ENCODE measurements at regions not wholly inside any gene's neighbourhood (a gene's known extent, or its start where the extent isn't known, plus 50 kb on each side); places are given as distances from the start of the nearest gene placed in this dataset.

GRCh38 chr15:77826006-77826695, 193.4 kb upstream of the LINGO1 start:
- 76% methylated on average over 11 of the region's 11 CpGs for WGBS

GRCh38 chr15:77825546-77825945, 192.8 kb upstream of the LINGO1 start:
- Histone ChIP-seq H3K4me3 (ENCODE audit: low read length) (no peak overlapping the region), H3K9me3 (ENCODE audit: insufficient read depth, low read depth, low read length) (no peaks in the 10 kb centered on the region), H3K27me3 (ENCODE audit: insufficient read depth, low read length) (peaks cover 22% of the 10 kb centered on the region), H3K36me3 (ENCODE audit: insufficient read depth, low read length) (no peaks in the 10 kb centered on the region), H3K27ac (ENCODE audit: low read depth, low read length) (no peak overlapping the region), H3K9ac (ENCODE audit: low read depth, low read length) (no peak overlapping the region), H3K4me1 (ENCODE audit: insufficient read depth, low read length) (no peaks in the 10 kb centered on the region)
- WGBS = 84% methylated on average over 7 of the region's 7 CpGs

More at GRCh38 chr15:77826006-77826695, 193.4 kb upstream of the LINGO1 start:
- no peaks in the 10 kb centered on the region for H3K36me3 ChIP-seq (ENCODE audit: insufficient read depth, low read length)
- no peak overlapping the region for H3K27ac ChIP-seq (ENCODE audit: low read depth, low read length)
- no peak overlapping the region for H3K4me3 ChIP-seq (ENCODE audit: low read length)
- H3K9ac ChIP-seq (ENCODE audit: low read depth, low read length) = no peak overlapping the region
- peaks cover 16% of the 10 kb centered on the region for H3K27me3 ChIP-seq (ENCODE audit: insufficient read depth, low read length)
- H3K9me3 ChIP-seq (ENCODE audit: insufficient read depth, low read depth, low read length) = no peaks in the 10 kb centered on the region
- H3K4me1 ChIP-seq (ENCODE audit: insufficient read depth, low read length) = no peaks in the 10 kb centered on the region

GRCh38 chr15:77825252-77825542, 192.5 kb upstream of the LINGO1 start:
- H3K9ac ChIP-seq (ENCODE audit: low read depth, low read length) = no peak overlapping the region
- H3K4me3 ChIP-seq (ENCODE audit: low read length) = no peak overlapping the region
- WGBS = 95% methylated on average over 3 of the region's 3 CpGs
- H3K4me1 ChIP-seq (ENCODE audit: insufficient read depth, low read length) = no peaks in the 10 kb centered on the region
- no peaks in the 10 kb centered on the region for H3K36me3 ChIP-seq (ENCODE audit: insufficient read depth, low read length)
- H3K9me3 ChIP-seq (ENCODE audit: insufficient read depth, low read depth, low read length) = no peaks in the 10 kb centered on the region
- H3K27ac ChIP-seq (ENCODE audit: low read depth, low read length) = no peak overlapping the region
- H3K27me3 ChIP-seq (ENCODE audit: insufficient read depth, low read length) = peaks cover 26% of the 10 kb centered on the region

- WGBS = 90% methylated on average over 13 of the region's 13 CpGs
- Histone ChIP-seq H3K27me3 (ENCODE audit: insufficient read depth, low read length) (peaks cover 31% of the 10 kb centered on the region), H3K27ac (ENCODE audit: low read depth, low read length) (no peak overlapping the region)
Observed at GRCh38 chr15:77824361-77825251, 191.9 kb upstream of the LINGO1 start.

GRCh38 chr15:77823736-77824135, 191.0 kb upstream of the LINGO1 start:
- no peak overlapping the region for H3K9ac ChIP-seq (ENCODE audit: low read depth, low read length)
- H3K27me3 ChIP-seq (ENCODE audit: insufficient read depth, low read length) = peaks cover 40% of the 10 kb centered on the region
- no peaks in the 10 kb centered on the region for H3K9me3 ChIP-seq (ENCODE audit: insufficient read depth, low read depth, low read length)
- H3K4me1 ChIP-seq (ENCODE audit: insufficient read depth, low read length) = no peaks in the 10 kb centered on the region
- 83% methylated on average over 4 of the region's 4 CpGs for WGBS
- H3K27ac ChIP-seq (ENCODE audit: low read depth, low read length) = no peak overlapping the region
- no peaks in the 10 kb centered on the region for H3K36me3 ChIP-seq (ENCODE audit: insufficient read depth, low read length)
- no peak overlapping the region for H3K4me3 ChIP-seq (ENCODE audit: low read length)

More at GRCh38 chr15:77824361-77825251, 191.9 kb upstream of the LINGO1 start:
- no peaks in the 10 kb centered on the region for H3K36me3 ChIP-seq (ENCODE audit: insufficient read depth, low read length)
- H3K4me3 ChIP-seq (ENCODE audit: low read length) = no peak overlapping the region
- no peaks in the 10 kb centered on the region for H3K9me3 ChIP-seq (ENCODE audit: insufficient read depth, low read depth, low read length)
- no peak overlapping the region; the same call in 1 of the 2 replicates for H3K9ac ChIP-seq (ENCODE audit: low read depth, low read length)
- no peaks in the 10 kb centered on the region for H3K4me1 ChIP-seq (ENCODE audit: insufficient read depth, low read length)

- no peaks in the 10 kb centered on the region for H3K36me3 ChIP-seq (ENCODE audit: insufficient read depth, low read length)
- H3K4me3 ChIP-seq (ENCODE audit: low read length) = no peak overlapping the region
- H3K9me3 ChIP-seq (ENCODE audit: insufficient read depth, low read depth, low read length) = no peaks in the 10 kb centered on the region
- 85% methylated on average over 7 of the region's 7 CpGs for WGBS
- no peak overlapping the region for H3K27ac ChIP-seq (ENCODE audit: low read depth, low read length)
- H3K27me3 ChIP-seq (ENCODE audit: insufficient read depth, low read length) = peaks cover 50% of the 10 kb centered on the region
- no peak overlapping the region for H3K9ac ChIP-seq (ENCODE audit: low read depth, low read length)
- no peaks in the 10 kb centered on the region for H3K4me1 ChIP-seq (ENCODE audit: insufficient read depth, low read length)
Observed at GRCh38 chr15:77822631-77823230, 190.0 kb upstream of the LINGO1 start.

- Histone ChIP-seq H3K36me3 (ENCODE audit: insufficient read depth, low read length) (no peaks in the 10 kb centered on the region), H3K4me1 (ENCODE audit: insufficient read depth, low read length) (peaks cover 4% of the 10 kb centered on the region; the same call in 1 of the 2 replicates), H3K27ac (ENCODE audit: low read depth, low read length) (no peak overlapping the region), H3K27me3 (ENCODE audit: insufficient read depth, low read length) (peaks cover 58% of the 10 kb centered on the region), H3K4me3 (ENCODE audit: low read length) (no peak overlapping the region), H3K9me3 (ENCODE audit: insufficient read depth, low read depth, low read length) (no peaks in the 10 kb centered on the region), H3K9ac (ENCODE audit: low read depth, low read length) (no peak overlapping the region)
- WGBS = 93% methylated on average over 2 of the region's 2 CpGs
Observed at GRCh38 chr15:77821959-77822256, 189.2 kb upstream of the LINGO1 start.

- Histone ChIP-seq H3K4me3 (ENCODE audit: low read length) (no peak overlapping the region), H3K9me3 (ENCODE audit: insufficient read depth, low read depth, low read length) (no peaks in the 10 kb centered on the region), H3K36me3 (ENCODE audit: insufficient read depth, low read length) (no peaks in the 10 kb centered on the region), H3K4me1 (ENCODE audit: insufficient read depth, low read length) (peaks cover 4% of the 10 kb centered on the region; the same call in 1 of the 2 replicates), H3K27me3 (ENCODE audit: insufficient read depth, low read length) (peaks cover 63% of the 10 kb centered on the region), H3K9ac (ENCODE audit: low read depth, low read length) (no peak overlapping the region), H3K27ac (ENCODE audit: low read depth, low read length) (no peak overlapping the region)
- WGBS = 51% methylated on average over 12 of the region's 12 CpGs
Observed at GRCh38 chr15:77821188-77821958, 188.7 kb upstream of the LINGO1 start.

GRCh38 chr15:77819851-77820728, 187.4 kb upstream of the LINGO1 start:
- H3K4me3 ChIP-seq (ENCODE audit: low read length) = peak overlapping the region; percentile 53
- H3K9ac ChIP-seq (ENCODE audit: low read depth, low read length) = no peak overlapping the region
- no peaks in the 10 kb centered on the region for H3K36me3 ChIP-seq (ENCODE audit: insufficient read depth, low read length)
- peaks cover 64% of the 10 kb centered on the region for H3K27me3 ChIP-seq (ENCODE audit: insufficient read depth, low read length)
- H3K27ac ChIP-seq (ENCODE audit: low read depth, low read length) = no peak overlapping the region
- H3K4me1 ChIP-seq (ENCODE audit: insufficient read depth, low read length) = peaks cover 4% of the 10 kb centered on the region; the same call in 1 of the 2 replicates
- WGBS = 1% methylated on average over 89 of the region's 89 CpGs
- H3K9me3 ChIP-seq (ENCODE audit: insufficient read depth, low read depth, low read length) = no peaks in the 10 kb centered on the region
